B cell (primary cell): ENCODE measurements at regions not wholly inside any gene's neighbourhood (a gene's known extent, or its start where the extent isn't known, plus 50 kb on each side); places are given as distances from the start of the nearest gene placed in this dataset.

Experiments
- ATAC-seq: fragments of 200-7000 bp; cut with Tn5 transposase; one replicate; pipeline ENCODE4 v1.10.0; 2021; ENCODE audit warnings: low read depth, mild to moderate bottlenecking, moderate number of reproducible peaks, moderate library complexity
- CTCF ChIA-PET: fragments of 350-600 bp; sonication (Branson Sonifier 250); formaldehyde crosslinking; loops from one replicate; lab custom pipeline; 2021; ENCODE audit warnings: antibody characterized with exemption, inconsistent platforms; lab: Charles Lee
- POLR2A ChIA-PET: fragments of 350-600 bp; sonication (Branson Sonifier 250); formaldehyde crosslinking; loops from one replicate; lab custom pipeline; 2021; ENCODE audit warnings: antibody characterized with exemption; lab: Charles Lee
- DNase-seq: peaks from one replicate; pipeline ENCODE4 v3.0.0; 2013
- H2AFZ ChIP-seq: 2 replicates; pipeline ENCODE4 v1.6.1; 2012; ENCODE audit warnings: mild to moderate bottlenecking, low read depth, low read length; ENCODE audit not compliant: insufficient read depth, poor library complexity, severe bottlenecking
- H3K27ac ChIP-seq, 2 donors: 1 replicate in 1 of 2; 2 replicates in 1 of 2; pipeline ENCODE4 v1.5.1; 2012 to 2013; ENCODE audit warnings: low read length in 2 of 2, mild to moderate bottlenecking in 2 of 2, moderate library complexity in 1 of 2
- H3K27me3 ChIP-seq, 4 experiments: fragments of 200-600 bp in 1 of 4; sonication (generic) in 1 of 4; replicated peaks in 1 of 4; 1 replicate in 2 of 4; 2 replicates in 2 of 4; pipeline versions ENCODE4 v1.6.1 to v1.7.0; 2013 to 2016; ENCODE audit warnings: low read length in 3 of 4, mild to moderate bottlenecking in 2 of 4, mixed read lengths in 1 of 4, moderate library complexity in 1 of 4; ENCODE audit not compliant: insufficient read depth in 4 of 4, control insufficient read depth in 3 of 4; ENCODE audit errors: control extremely low read depth in 1 of 4
- H3K36me3 ChIP-seq, 2 experiments: replicated peaks in 1 of 2; 1 replicate in 1 of 2; 2 replicates in 1 of 2; pipeline versions ENCODE4 v1.6.1 to v1.7.1; 2013; ENCODE audit warnings: low read length in 1 of 2; ENCODE audit not compliant: insufficient read depth in 2 of 2, control insufficient read depth in 1 of 2; ENCODE audit errors: control extremely low read depth in 1 of 2, extremely low read depth in 1 of 2
- H3K4me1 ChIP-seq, 2 donors: fragments of 200-600 bp in 1 of 2; sonication (generic) in 1 of 2; 1 replicate in 1 of 2; 2 replicates in 1 of 2; pipeline versions ENCODE4 v1.5.1 to v1.6.1; 2013 to 2017; ENCODE audit warnings: low read length in 2 of 2; ENCODE audit not compliant: control insufficient read depth in 2 of 2, insufficient read depth in 2 of 2
- H3K4me2 ChIP-seq: replicated peaks from 2 replicates; pipeline ENCODE3; 2012; ENCODE audit warnings: mild to moderate bottlenecking, low read depth, low read length; ENCODE audit not compliant: poor library complexity, severe bottlenecking
- H3K4me3 ChIP-seq, 5 experiments: fragments of 200-600 bp in 1 of 5; sonication (generic) in 1 of 5; 1 replicate in 3 of 5; 2 replicates in 2 of 5; pipeline versions ENCODE4 v1.5.1 to v1.7.0; 2011 to 2016; ENCODE audit warnings: low read length in 4 of 5, mild to moderate bottlenecking in 4 of 5, low read depth in 2 of 5, control low read depth in 1 of 5, moderate library complexity in 1 of 5; ENCODE audit not compliant: insufficient read depth in 1 of 5; ENCODE audit errors: control extremely low read depth in 1 of 5, extremely low read depth in 1 of 5
- H3K79me2 ChIP-seq: fragments of 200-600 bp; sonication (generic); one replicate; pipeline ENCODE4 v1.6.0; 2016; ENCODE audit warnings: low read length; ENCODE audit not compliant: control insufficient read depth, insufficient read depth
- H3K9ac ChIP-seq: fragments of 200-600 bp; sonication (generic); 2 replicates; pipeline ENCODE4 v1.6.1; 2017; ENCODE audit warnings: mild to moderate bottlenecking, low read length, moderate library complexity
- H3K9me3 ChIP-seq, 3 donors: one replicate each; pipeline versions ENCODE4 v1.6.1 to v1.7.1; 2013; ENCODE audit warnings: low read length in 2 of 3; ENCODE audit not compliant: control insufficient read depth in 2 of 3, insufficient read depth in 1 of 3; ENCODE audit errors: control extremely low read depth in 1 of 3
- H4K20me1 ChIP-seq: 2 replicates; pipeline ENCODE4 v1.6.0; 2012; ENCODE audit warnings: mild to moderate bottlenecking, low read length; ENCODE audit not compliant: insufficient read depth, control insufficient read depth, poor library complexity, severe bottlenecking
- H3K27ac Mint-ChIP-seq: one replicate; pipeline ENCODE4 v1.8.0; 2021; ENCODE audit warnings: mixed read lengths
- H3K27me3 Mint-ChIP-seq: one replicate; pipeline ENCODE4 v1.8.0; 2021; ENCODE audit warnings: mixed read lengths
- H3K4me1 Mint-ChIP-seq: one replicate; pipeline ENCODE4 v1.8.0; 2021; ENCODE audit warnings: mixed read lengths
- H3K4me3 Mint-ChIP-seq: one replicate; pipeline ENCODE4 v1.8.0; 2021; ENCODE audit warnings: mixed read lengths
- H3K9me3 Mint-ChIP-seq: one replicate; pipeline ENCODE4 v1.8.0; 2022; ENCODE audit warnings: mixed read lengths; ENCODE audit not compliant: insufficient read depth
- WGBS: methylation state at CpG from one replicate; pipeline ENCODE4 v1.1.5; 2013; ENCODE audit warnings: missing lambda C conversion rate; ENCODE audit not compliant: insufficient coverage; 5-methylcytosine and 5-hydroxymethylcytosine counted together
- intact Hi-C: fragments of 100-400 bp; cut with micrococcal nuclease; formaldehyde crosslinking; loops from one replicate; pipeline ENCODE4 v1.10.0; 2022
- TF ChIP-seq, protein P1 (sequence below): fragments of 200-600 bp; IDR thresholded peaks from one replicate; pipeline ENCODE4 v1.8.0; 2022; ENCODE audit warnings: antibody characterized with exemption, mild to moderate bottlenecking

DNA sequence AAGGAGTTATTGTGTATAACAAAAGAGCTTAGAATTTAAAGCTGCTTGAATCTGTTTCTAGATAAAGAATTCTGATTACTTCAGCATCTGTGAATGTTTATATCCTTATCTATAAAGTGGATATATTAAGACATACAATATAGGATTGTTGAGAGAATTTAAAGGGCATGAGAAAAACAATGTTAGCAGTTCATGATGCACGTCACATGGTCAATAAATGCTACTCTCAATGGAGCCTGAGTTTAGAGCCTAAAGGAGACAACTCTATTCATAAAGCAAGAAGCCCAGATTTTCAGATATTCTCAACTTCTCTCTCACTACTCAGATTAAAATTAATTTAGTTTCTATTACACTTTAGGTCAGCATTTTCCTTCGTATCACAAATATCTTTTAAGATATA, 666.7 kb upstream of the CDH18 start:
- DNase-seq, result no peak
- peaks cover 8% of the 10 kb centered on the region for H3K9me3 Mint-ChIP-seq
- ATAC-seq, result no peak
- no peaks in the 10 kb centered on the region for H3K27me3 Mint-ChIP-seq
- H3K4me1 Mint-ChIP-seq, result no peaks in the 10 kb centered on the region
- 80% methylated on average over 1 of the region's 2 CpGs for WGBS
- no peaks in the 10 kb centered on the region for H3K79me2 ChIP-seq
- H3K9ac ChIP-seq, result no peak overlapping the region
- H2AFZ ChIP-seq, result no peak overlapping the region
- TF ChIP-seq, protein P1, sequence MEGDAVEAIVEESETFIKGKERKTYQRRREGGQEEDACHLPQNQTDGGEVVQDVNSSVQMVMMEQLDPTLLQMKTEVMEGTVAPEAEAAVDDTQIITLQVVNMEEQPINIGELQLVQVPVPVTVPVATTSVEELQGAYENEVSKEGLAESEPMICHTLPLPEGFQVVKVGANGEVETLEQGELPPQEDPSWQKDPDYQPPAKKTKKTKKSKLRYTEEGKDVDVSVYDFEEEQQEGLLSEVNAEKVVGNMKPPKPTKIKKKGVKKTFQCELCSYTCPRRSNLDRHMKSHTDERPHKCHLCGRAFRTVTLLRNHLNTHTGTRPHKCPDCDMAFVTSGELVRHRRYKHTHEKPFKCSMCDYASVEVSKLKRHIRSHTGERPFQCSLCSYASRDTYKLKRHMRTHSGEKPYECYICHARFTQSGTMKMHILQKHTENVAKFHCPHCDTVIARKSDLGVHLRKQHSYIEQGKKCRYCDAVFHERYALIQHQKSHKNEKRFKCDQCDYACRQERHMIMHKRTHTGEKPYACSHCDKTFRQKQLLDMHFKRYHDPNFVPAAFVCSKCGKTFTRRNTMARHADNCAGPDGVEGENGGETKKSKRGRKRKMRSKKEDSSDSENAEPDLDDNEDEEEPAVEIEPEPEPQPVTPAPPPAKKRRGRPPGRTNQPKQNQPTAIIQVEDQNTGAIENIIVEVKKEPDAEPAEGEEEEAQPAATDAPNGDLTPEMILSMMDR, result no peak
- POLR2A ChIA-PET, result no interaction called here
- no peak overlapping the region for H3K4me3 Mint-ChIP-seq
- no peak overlapping the region for H3K4me3 ChIP-seq
- no peak overlapping the region for H3K4me2 ChIP-seq
- intact Hi-C loops, result no loop called here
- CTCF ChIA-PET, result no interaction called here
- no peaks in the 10 kb centered on the region for H3K4me1 ChIP-seq
- H4K20me1 ChIP-seq, result no peaks in the 10 kb centered on the region
- no peaks in the 10 kb centered on the region for H3K9me3 ChIP-seq
- no peaks in the 10 kb centered on the region for H3K27me3 ChIP-seq
- H3K36me3 ChIP-seq, result no peaks in the 10 kb centered on the region
- no peak overlapping the region for H3K27ac ChIP-seq
- no peak overlapping the region for H3K27ac Mint-ChIP-seq

DNA sequence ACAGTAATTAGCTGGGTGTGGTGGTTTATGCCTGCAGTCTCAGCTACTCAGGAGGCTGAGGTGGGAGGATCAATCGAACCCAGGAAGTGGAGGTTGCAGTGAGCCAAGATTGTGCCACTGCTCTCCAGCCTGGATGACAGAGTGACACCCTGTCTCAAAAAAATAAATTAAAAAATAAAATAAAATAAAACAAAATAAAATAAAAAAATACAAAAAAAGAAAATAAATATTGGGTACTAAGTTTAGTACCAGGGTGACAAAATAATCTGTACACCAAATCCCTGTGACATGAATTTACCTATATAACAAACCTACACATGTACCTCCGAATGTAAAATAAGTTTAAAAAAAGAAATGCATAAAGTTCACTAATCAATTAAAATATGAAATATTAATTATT, 666.0 kb upstream of the CDH18 start:
- H3K9ac ChIP-seq, result no peak overlapping the region
- H2AFZ ChIP-seq, result no peak overlapping the region
- no peaks in the 10 kb centered on the region for H3K9me3 ChIP-seq
- ATAC-seq, result no peak
- TF ChIP-seq, protein P1, result no peak
- CTCF ChIA-PET, result no interaction called here
- no peak overlapping the region for H3K4me2 ChIP-seq
- H3K36me3 ChIP-seq, result no peaks in the 10 kb centered on the region
- no peak overlapping the region for H3K27ac ChIP-seq
- no peaks in the 10 kb centered on the region for H3K27me3 Mint-ChIP-seq
- H3K27me3 ChIP-seq, result no peaks in the 10 kb centered on the region
- POLR2A ChIA-PET, result no interaction called here
- H3K27ac Mint-ChIP-seq, result no peak overlapping the region
- no peak overlapping the region for H3K4me3 Mint-ChIP-seq
- no peaks in the 10 kb centered on the region for H3K79me2 ChIP-seq
- DNase-seq, result no peak
- intact Hi-C loops, result no loop called here
- WGBS, result no CpG with 5 or more reads among the region's 2 CpGs
- H4K20me1 ChIP-seq, result no peaks in the 10 kb centered on the region
- H3K4me3 ChIP-seq, result no peak overlapping the region
- no peaks in the 10 kb centered on the region for H3K4me1 ChIP-seq
- peaks cover 8% of the 10 kb centered on the region for H3K9me3 Mint-ChIP-seq
- no peaks in the 10 kb centered on the region for H3K4me1 Mint-ChIP-seq
